ENCODE measurements at regions not wholly inside any gene's neighbourhood (a gene's known extent, or its start where the extent isn't known, plus 50 kb on each side); places are given as distances from the start of the nearest gene placed in this dataset.

GRCh38 chr5:174531782-174532191 is 192.6 kb upstream of the MSX2 start:
- TF ChIP-seq CTCF (IDR thresholded peaks at IDR 0.05; ENCODE audit: insufficient read depth, low read length), result no peak
- no peak for TF ChIP-seq POLR2AphosphoS5 (IDR thresholded peaks at IDR 0.05; ENCODE audit: low read depth)
- no peak for TF ChIP-seq SPI1 (IDR thresholded peaks at IDR 0.05; ENCODE audit: borderline replicate concordance, low read depth)
- TF ChIP-seq REST (IDR thresholded peaks at IDR 0.05; ENCODE audit: insufficient replicate concordance, low read depth), result no peak
